ENCODE measurements at regions not wholly inside any gene's neighbourhood (a gene's known extent, or its start where the extent isn't known, plus 50 kb on each side); places are given as distances from the start of the nearest gene placed in this dataset.

DNA sequence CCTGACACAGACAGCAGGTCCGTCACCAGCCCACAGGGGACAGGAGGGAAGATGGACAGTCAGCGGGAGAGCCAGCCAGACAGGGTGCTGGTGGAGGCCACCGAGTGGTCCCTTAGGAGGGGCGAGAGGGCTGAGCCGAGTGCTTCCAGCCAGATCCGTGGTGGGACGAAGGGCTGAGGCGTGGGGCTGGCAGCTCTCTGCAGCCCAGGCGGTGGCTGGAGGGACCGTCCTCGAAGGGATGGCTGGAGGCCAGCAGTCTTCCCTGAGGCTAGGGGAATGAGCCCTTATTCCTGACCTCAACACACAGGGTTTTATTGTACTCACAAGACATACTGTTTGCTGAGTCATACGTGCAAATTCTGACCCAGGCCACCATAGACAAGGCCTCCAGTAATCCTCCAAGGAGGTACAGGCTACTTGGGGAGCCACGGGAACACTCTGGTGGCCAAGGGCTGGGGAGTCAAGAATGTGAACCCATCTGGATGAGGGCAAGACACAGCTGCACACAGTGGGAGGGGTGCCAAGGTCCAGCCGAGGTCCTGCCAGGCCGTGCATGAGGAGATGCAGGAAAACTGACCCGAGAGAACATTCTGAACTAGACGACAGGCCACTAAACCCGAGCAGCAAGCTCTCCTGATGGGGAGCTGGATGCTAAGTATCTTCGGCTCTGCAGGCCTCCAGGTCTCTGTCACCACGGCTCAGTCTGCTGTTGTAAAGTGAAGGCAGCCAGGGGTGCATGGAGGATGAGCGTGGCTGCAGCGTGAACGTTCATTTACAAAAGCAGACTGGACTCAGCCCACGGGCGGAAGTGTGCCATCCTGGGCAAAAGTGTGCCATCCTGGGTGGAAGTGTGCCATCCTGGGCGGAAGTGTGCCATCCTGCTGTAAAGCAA is 242.5 kb downstream of the TTLL2 start:
- DNase-seq = no peak

- no peak for DNase-seq
Observed at GRCh38 chr6:167568407-167569024, 243.6 kb downstream of the TTLL2 start.

DNA sequence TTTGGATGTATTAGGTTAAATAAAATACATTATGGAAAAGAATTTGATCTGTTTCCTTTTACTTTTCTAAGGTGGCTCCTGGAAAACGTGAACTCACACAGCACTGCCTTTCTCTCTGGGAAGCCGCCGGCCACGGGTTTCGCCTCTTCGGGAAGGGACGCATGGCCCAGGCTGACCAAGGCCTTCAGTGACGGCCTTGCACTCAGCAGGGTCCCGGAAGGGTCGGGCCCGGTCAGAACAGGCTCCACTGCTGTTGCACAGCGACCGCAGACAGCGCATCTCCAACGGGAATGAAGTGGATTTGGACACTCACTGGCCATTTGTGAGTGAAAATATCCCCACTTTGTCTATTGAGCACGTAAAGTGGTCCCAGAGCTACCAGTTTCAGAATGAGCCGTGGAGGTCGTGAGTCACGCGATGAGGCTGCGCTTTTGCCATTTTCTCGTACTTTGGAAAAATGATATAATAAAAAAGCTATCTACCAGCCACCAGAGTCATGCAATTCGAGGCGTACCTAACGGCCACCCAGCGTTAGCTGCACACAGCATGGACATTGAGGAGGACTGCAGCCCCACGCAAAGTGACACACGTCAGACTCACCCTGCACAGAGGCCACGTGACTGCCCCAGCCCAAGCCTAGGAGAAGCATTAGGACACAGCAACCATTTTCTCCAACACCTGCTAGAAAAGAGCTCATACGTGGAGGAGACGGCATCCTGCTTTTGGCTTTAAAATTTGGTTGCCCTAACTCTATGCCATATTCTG is 244.3 kb downstream of the TTLL2 start:
- DNase-seq = no peak

- no peak for DNase-seq
Observed at GRCh38 chr6:167569879-167570278, 245.0 kb downstream of the TTLL2 start.

DNA sequence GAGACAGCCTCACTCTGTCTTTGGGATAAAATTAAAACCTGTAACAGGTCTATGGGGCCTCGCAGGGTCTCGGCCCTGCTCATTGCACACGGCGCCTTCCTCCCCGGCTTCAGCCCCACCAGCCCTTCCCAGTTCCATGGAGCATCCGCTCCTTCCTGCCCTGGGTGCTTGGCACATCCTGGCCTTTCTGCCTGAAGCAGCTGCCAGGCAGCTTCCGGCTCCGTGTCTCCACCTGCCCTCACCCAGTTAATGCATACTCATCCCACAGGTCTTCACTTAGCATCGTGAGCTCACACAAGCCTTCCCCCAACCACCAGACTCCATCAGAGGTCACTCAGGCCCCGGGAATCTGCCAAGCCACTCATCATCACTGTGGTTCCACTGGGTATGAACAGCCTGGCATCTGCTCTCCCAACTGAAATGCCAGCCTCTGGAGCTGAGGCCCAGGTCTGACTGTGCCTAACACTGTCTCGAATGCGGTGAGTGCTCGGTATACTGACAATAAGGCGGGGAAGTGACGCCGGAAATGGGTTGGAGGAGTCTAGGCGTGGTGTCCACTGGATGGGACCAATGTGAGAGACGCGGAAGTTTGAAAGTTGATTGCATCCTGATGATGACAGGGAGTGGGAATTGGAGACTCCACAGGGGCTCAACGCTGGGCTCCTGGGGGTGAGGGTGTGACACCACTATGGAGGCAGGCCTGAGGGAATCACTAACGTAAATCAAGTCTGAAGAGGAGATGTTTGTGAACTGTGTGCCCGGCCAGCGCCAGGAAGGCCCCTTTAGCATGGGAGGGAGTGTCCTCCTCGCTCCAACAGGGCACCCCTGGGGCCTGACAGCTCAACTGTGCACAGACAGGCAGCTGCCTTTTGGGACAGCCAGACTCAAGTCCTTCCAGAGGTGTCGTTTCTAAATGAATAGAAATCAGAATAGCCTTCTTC is 245.8 kb downstream of the TTLL2 start:
- no peak for DNase-seq

DNA sequence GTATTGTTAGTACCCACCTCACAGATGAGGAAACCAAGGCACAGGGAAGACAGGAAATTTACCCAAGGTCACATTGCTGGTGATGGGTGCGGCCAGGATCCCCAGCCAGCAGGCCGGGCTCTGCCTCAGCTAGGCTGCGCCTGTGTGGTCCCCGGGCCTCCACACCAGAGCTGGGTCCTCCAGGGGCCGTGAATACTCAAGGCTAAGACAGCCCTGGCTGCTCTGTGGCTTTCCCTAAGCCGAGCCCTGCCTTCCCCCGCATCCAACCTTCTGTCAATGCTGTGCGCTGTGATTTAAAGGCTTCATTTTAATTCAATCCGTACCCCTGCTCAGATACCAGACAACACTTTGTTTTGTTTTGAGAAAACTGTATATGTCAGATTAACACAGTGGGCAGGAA is 246.7 kb downstream of the TTLL2 start:
- DNase-seq = no peak

DNA sequence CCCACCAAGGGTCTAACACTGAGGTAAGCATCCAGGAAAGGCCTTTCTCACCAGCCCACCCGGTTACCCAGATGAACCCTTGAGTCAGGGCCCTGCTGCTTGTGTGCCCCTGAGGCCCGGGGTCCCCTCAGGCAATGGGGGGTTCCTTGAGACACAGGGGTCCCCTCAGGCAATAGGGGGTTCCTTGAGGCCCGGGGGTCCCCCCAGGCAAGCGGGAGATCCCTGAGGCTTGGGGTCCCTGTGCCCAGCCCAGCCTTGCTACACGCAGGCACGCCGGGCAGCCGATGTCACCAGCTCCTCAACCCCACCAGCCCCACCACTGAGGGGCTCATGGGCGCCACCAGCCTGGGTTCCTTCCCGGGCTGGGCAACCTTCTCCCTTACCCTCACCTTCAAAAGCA is 247.2 kb downstream of the TTLL2 start:
- DNase-seq = no peak

DNA sequence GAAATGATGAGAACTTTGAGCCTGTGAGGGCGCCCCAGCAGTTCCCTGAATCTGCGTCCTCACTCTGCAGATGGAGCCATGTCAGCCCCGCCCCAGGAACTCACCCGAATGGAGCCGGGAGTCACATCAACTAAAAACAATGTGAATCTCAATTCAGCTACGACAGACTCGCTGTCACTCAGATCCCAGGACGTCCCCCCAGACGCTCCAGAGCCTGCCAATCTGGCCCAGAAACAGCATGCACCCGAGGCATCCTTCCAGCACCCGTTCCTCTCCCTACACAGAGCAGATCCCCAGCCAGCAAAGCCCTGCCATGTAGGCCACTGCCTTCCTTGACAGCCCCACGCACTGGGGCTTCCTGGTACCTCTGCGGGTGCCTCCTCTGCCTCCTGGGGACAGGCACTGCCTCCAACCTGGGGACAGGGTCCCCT is 248.0 kb downstream of the TTLL2 start:
- DNase-seq = no peak

- no peak for DNase-seq
Observed at GRCh38 chr6:167573461-167574215, 248.8 kb downstream of the TTLL2 start.

DNA sequence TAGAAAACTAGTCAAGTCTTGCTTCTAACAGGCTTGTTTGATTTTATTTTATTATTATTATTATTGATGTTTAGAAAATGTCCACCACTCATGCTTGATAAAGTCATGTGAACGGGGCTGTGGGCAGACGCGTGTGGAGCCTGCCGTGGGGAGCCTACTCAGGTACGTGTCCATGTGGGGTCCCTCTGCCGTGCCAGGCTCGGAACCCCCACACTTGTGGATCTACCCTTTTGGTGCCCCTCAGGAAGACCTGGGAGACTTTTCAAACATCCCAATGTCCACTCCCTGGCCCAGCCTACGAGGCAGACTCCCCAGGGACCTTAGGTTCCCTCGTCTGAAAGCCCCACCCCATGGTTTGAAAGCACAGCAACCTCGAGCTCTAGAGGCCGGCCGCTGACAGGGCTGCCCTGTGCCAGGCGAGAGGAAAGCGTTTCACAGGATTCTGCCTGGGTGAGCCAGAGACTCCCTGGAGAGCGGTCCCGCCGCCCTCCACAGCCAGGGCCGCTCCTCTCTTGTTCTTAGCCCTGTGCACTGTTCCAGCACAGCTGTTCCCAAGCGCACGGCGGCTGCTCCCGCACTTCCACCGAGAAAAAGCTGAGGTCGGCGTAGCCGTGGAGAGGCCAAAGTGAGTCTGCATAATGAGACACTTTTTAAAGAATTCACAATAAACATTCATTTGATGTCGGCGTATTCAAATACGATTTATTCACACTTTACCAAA is 249.7 kb downstream of the TTLL2 start:
- DNase-seq = no peak

- no peak for DNase-seq
Observed at GRCh38 chr6:167575158-167575696, 250.3 kb downstream of the TTLL2 start.

DNA sequence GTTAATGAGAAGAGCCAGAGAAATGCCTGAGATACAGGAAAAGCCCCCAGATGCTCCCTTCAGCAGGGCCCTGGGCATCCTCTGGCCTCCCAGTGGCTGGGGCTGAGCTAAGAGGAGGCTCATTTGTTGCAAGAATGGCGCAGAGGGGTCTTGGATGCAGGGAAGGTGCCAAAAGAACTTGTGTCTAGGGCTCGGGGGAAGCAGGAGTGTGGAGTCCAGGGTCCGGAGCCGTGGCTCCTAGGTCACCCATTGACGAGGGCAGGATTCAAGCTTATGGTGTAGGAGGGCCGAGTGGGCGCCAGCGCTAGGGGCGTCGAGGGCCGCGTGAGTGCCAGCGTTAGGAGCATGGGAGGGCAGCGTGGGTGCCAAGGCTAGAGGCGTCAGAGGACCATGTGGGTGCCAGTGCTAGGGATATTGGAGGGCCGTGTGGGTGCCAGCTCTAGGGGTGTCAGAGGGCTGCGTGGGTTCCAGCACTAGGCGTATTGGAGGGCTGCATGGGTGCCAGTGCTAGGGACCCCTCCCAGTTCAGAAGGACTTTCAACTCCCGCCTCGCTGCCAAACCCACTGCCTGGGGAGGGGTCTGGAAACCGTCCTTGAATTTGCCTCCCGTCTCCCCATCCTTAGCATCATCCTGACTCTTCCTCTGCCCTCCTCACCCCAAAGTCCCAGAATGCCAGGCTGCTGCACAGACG is 250.5 kb upstream of the AFDN start:
- no peak for DNase-seq

DNA sequence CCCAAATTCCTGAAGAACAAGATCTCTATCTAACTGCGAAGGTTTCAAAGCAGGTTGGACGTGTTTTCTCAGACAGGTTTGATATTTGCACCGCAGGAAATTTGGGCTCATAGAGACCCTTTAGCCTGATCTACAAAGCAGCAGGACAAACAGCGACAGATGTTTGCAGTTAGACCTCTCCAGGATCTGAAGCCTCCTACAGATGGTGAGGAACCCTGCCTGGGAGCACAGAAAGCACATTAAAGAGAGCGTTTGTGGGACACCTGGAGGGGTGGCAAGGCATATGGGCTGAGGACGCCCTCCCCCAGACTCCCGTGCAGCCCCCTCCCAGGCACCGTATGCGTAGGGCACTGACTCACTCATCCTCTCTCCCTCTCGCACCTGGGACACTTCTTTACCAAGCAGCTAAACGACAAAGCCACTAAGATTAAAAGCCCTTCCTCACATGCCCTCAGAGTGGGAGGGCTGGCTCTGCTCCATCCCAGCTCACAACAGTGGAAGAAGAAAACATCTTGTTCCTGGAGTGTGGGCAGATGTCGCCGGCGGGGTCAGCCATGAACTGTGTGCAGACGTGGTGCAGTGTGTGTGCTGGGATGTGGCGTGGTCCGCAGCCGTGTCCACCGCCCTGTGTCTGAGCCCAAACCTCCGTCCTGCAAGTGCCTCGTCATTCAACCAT is 249.7 kb upstream of the AFDN start:
- DNase-seq = no peak

- DNase-seq = no peak
Observed at GRCh38 chr6:167577891-167578361, 248.8 kb upstream of the AFDN start.

GRCh38 chr6:167578371-167578901 is 248.3 kb upstream of the AFDN start:
- no peak for DNase-seq

- DNase-seq = no peak
Observed at GRCh38 chr6:167579806-167580618, 246.7 kb upstream of the AFDN start.

DNA sequence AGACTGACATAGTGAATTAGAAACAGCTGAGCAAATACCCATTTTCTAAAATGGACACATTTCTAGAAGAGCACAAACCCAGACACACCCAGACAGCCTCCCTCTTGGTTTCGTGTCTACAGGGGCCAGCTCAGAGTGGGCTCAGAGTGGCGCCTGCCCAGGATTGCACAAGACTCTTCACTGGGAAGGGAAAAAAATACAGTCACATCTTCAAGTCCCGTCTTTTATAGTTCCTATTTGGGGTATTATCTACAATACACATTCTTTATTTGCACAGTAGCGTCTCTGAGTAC is 246.1 kb upstream of the AFDN start:
- DNase-seq = no peak

GRCh38 chr6:167581637-167582036 is 245.1 kb upstream of the AFDN start:
- no peak for DNase-seq
